ENCODE measurements at regions not wholly inside any gene's neighbourhood (a gene's known extent, or its start where the extent isn't known, plus 50 kb on each side); places are given as distances from the start of the nearest gene placed in this dataset.

DNA sequence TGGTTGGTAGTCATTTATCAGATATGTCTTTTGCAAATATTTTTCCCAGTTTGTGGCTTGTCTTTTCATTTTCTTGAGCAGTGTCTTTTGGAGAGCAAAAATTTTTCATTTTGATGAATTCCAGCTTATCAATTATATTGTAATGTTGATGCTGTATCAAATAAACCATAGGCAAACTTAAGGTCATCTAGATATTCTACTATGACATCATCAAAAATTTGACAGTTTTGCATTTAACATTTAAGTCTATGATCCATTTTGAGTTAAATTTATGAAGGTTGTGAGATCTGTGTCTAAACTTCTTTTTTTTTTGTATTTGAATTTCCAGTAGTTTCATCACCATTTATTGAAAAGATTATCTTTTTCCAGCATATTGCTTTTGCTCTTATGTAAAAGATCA, 505.5 kb upstream of the COX7C start:
- TF ChIP-seq, protein P1, sequence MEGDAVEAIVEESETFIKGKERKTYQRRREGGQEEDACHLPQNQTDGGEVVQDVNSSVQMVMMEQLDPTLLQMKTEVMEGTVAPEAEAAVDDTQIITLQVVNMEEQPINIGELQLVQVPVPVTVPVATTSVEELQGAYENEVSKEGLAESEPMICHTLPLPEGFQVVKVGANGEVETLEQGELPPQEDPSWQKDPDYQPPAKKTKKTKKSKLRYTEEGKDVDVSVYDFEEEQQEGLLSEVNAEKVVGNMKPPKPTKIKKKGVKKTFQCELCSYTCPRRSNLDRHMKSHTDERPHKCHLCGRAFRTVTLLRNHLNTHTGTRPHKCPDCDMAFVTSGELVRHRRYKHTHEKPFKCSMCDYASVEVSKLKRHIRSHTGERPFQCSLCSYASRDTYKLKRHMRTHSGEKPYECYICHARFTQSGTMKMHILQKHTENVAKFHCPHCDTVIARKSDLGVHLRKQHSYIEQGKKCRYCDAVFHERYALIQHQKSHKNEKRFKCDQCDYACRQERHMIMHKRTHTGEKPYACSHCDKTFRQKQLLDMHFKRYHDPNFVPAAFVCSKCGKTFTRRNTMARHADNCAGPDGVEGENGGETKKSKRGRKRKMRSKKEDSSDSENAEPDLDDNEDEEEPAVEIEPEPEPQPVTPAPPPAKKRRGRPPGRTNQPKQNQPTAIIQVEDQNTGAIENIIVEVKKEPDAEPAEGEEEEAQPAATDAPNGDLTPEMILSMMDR (IDR thresholded peaks at IDR 0.05 in 8 of 11, conservative IDR thresholded peaks at IDR 0.05 in 3 of 11) = no peak
- no peak for TF ChIP-seq POLR2AphosphoS5 (IDR thresholded peaks at IDR 0.05)
- no peak for TF ChIP-seq POLR2A (IDR thresholded peaks at IDR 0.05)
